DOHH2 (cell line): ENCODE measurements at regions not wholly inside any gene's neighbourhood (a gene's known extent, or its start where the extent isn't known, plus 50 kb on each side); places are given as distances from the start of the nearest gene placed in this dataset.

Experiments
- EZH2phosphoT487 ChIP-seq: fragments of 200-600 bp; sonication (generic); IDR thresholded peaks from 2 replicates; pipeline ENCODE4 v1.6.1; 2017; ENCODE audit warnings: borderline replicate concordance, mild to moderate bottlenecking, antibody characterized with exemption, low read length, moderate library complexity, mixed read lengths
- TF ChIP-seq, protein P1 (sequence below): fragments of 200-600 bp; sonication (generic); IDR thresholded peaks from one replicate; pipeline ENCODE4 v1.5.1; 2014; ENCODE audit warnings: antibody characterized with exemption, mild to moderate bottlenecking, low read depth, low read length; ENCODE audit not compliant: poor library complexity, severe bottlenecking

GRCh38 chr2:147051814-147052213 lies 793.0 kb upstream of the ACVR2A start:
- TF ChIP-seq, protein P1, sequence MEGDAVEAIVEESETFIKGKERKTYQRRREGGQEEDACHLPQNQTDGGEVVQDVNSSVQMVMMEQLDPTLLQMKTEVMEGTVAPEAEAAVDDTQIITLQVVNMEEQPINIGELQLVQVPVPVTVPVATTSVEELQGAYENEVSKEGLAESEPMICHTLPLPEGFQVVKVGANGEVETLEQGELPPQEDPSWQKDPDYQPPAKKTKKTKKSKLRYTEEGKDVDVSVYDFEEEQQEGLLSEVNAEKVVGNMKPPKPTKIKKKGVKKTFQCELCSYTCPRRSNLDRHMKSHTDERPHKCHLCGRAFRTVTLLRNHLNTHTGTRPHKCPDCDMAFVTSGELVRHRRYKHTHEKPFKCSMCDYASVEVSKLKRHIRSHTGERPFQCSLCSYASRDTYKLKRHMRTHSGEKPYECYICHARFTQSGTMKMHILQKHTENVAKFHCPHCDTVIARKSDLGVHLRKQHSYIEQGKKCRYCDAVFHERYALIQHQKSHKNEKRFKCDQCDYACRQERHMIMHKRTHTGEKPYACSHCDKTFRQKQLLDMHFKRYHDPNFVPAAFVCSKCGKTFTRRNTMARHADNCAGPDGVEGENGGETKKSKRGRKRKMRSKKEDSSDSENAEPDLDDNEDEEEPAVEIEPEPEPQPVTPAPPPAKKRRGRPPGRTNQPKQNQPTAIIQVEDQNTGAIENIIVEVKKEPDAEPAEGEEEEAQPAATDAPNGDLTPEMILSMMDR: no peak
- TF ChIP-seq EZH2phosphoT487: no peak
